ENCODE measurements at regions not wholly inside any gene's neighbourhood (a gene's known extent, or its start where the extent isn't known, plus 50 kb on each side); places are given as distances from the start of the nearest gene placed in this dataset.
"Not testable (repeated sequence)": the region's sequence is repeated elsewhere in the genome, so short reads cannot be mapped to it uniquely, and the experiment has no call there.

- DNase-seq (ENCODE audit: low read depth): not testable (repeated sequence)
Observed at GRCh38 chr17:43345515-43345914, 53.3 kb upstream of the ARL4D start.

GRCh38 chr17:43344685-43345084 lies 54.1 kb upstream of the ARL4D start:
- DNase-seq (ENCODE audit: low read depth): no peak

- no peak for DNase-seq (ENCODE audit: low read depth)
Observed at GRCh38 chr17:43342589-43342890, 56.3 kb upstream of the ARL4D start.

- DNase-seq (ENCODE audit: low read depth): peak; percentile 81
Observed at GRCh38 chr17:43341715-43342588, 56.8 kb upstream of the ARL4D start.

GRCh38 chr17:43338886-43339516 lies 59.8 kb upstream of the ARL4D start:
- peak; percentile 62 for DNase-seq (ENCODE audit: low read depth)

GRCh38 chr17:43337684-43338428 lies 60.9 kb upstream of the ARL4D start:
- DNase-seq (ENCODE audit: low read depth): no peak

GRCh38 chr17:43334738-43335402 lies 63.9 kb upstream of the ARL4D start:
- DNase-seq (ENCODE audit: low read depth): no peak

GRCh38 chr17:43333433-43333943 lies 65.3 kb upstream of the ARL4D start:
- DNase-seq (ENCODE audit: low read depth): no peak

GRCh38 chr17:43332230-43332629 lies 66.6 kb upstream of the ARL4D start:
- no peak for DNase-seq (ENCODE audit: low read depth)

- DNase-seq (ENCODE audit: low read depth): no peak
Observed at GRCh38 chr17:43330876-43331639, 67.7 kb upstream of the ARL4D start.

GRCh38 chr17:43329183-43329582 lies 69.6 kb upstream of the ARL4D start:
- no peak for DNase-seq (ENCODE audit: low read depth)

GRCh38 chr17:43328650-43329049 lies 70.1 kb upstream of the ARL4D start:
- DNase-seq (ENCODE audit: low read depth): no peak

- DNase-seq (ENCODE audit: low read depth): no peak
Observed at GRCh38 chr17:43327834-43328420, 70.9 kb upstream of the ARL4D start.

GRCh38 chr17:43327421-43327820 lies 71.4 kb upstream of the ARL4D start:
- DNase-seq (ENCODE audit: low read depth): peak; percentile 45

GRCh38 chr17:43326490-43327275 lies 72.1 kb upstream of the ARL4D start:
- DNase-seq (ENCODE audit: low read depth): no peak

GRCh38 chr17:43324205-43324893 lies 74.4 kb upstream of the ARL4D start:
- no peak for DNase-seq (ENCODE audit: low read depth)

- DNase-seq (ENCODE audit: low read depth): no peak
Observed at GRCh38 chr17:43319293-43320124, 79.3 kb upstream of the ARL4D start.

- no peak for DNase-seq (ENCODE audit: low read depth)
Observed at GRCh38 chr17:43316522-43317142, 82.2 kb upstream of the ARL4D start.
